ENCODE measurements at regions not wholly inside any gene's neighbourhood (a gene's known extent, or its start where the extent isn't known, plus 50 kb on each side); places are given as distances from the start of the nearest gene placed in this dataset.

- TF ChIP-seq TAF1 (IDR thresholded peaks at IDR 0.05; ENCODE audit: low read depth) (peak; percentile 19; the same call in 1 of the 2 replicates), EP300 (IDR thresholded peaks at IDR 0.05; ENCODE audit: borderline replicate concordance) (no peak; the same call in 1 of the 2 replicates), YY1 (IDR thresholded peaks at IDR 0.05; ENCODE audit: low read depth) (peak; percentile 27; the same call in 1 of the 2 replicates), MAX (IDR thresholded peaks at IDR 0.05) (peak; percentile 30; the same call in 1 of the 2 replicates), ZBTB7A (IDR thresholded peaks at IDR 0.05; ENCODE audit: low read depth) (peak; percentile 65; the same call in 1 of the 2 replicates), CREB1 (IDR thresholded peaks at IDR 0.05; ENCODE audit: low read depth) (no peak), FOXM1 (IDR thresholded peaks at IDR 0.05; ENCODE audit: borderline replicate concordance, low read depth) (no peak), NFIC (IDR thresholded peaks at IDR 0.05) (no peak), EGR1 (IDR thresholded peaks at IDR 0.05) (0 out of 2 replicates have a peak, but pooled peaks have one; percentile 30), CEBPB (IDR thresholded peaks at IDR 0.05) (no peak), TCF12 (IDR thresholded peaks at IDR 0.05; ENCODE audit: low read depth) (no peak)
Observed at GRCh38 chr10:91163269-91163868, 57.1 kb upstream of the PCGF5 start.

- TF ChIP-seq CEBPB (IDR thresholded peaks at IDR 0.05) (no peak), TEAD4 (IDR thresholded peaks at IDR 0.05) (no peak), TAF1 (IDR thresholded peaks at IDR 0.05; ENCODE audit: low read depth) (no peak), EP300 (IDR thresholded peaks at IDR 0.05; ENCODE audit: borderline replicate concordance) (no peak; the same call in 1 of the 2 replicates), MAX (IDR thresholded peaks at IDR 0.05) (peak; percentile 31), REST (IDR thresholded peaks at IDR 0.05; ENCODE audit: low read depth) (no peak), TCF12 (IDR thresholded peaks at IDR 0.05; ENCODE audit: low read depth) (no peak), CREB1 (IDR thresholded peaks at IDR 0.05; ENCODE audit: low read depth) (0 out of 2 replicates have a peak, but pooled peaks have one; percentile 10), NFIC (IDR thresholded peaks at IDR 0.05) (no peak), USF1 (IDR thresholded peaks at IDR 0.05) (no peak)
Observed at GRCh38 chr10:91163869-91164474, 56.5 kb upstream of the PCGF5 start.

GRCh38 chr10:91164520-91165065, 55.9 kb upstream of the PCGF5 start:
- TF ChIP-seq TCF12 (IDR thresholded peaks at IDR 0.05; ENCODE audit: low read depth) (no peak), REST (IDR thresholded peaks at IDR 0.05; ENCODE audit: low read depth) (no peak), ZBTB7A (IDR thresholded peaks at IDR 0.05; ENCODE audit: low read depth) (no peak), TAF1 (IDR thresholded peaks at IDR 0.05; ENCODE audit: low read depth) (no peak), CEBPB (IDR thresholded peaks at IDR 0.05) (no peak), YY1 (IDR thresholded peaks at IDR 0.05; ENCODE audit: low read depth) (no peak), EGR1 (IDR thresholded peaks at IDR 0.05) (no peak), NFIC (IDR thresholded peaks at IDR 0.05) (no peak), CREB1 (IDR thresholded peaks at IDR 0.05; ENCODE audit: low read depth) (no peak), FOXM1 (IDR thresholded peaks at IDR 0.05; ENCODE audit: borderline replicate concordance, low read depth) (no peak), EP300 (IDR thresholded peaks at IDR 0.05; ENCODE audit: borderline replicate concordance) (no peak), MAX (IDR thresholded peaks at IDR 0.05) (no peak), USF1 (IDR thresholded peaks at IDR 0.05) (no peak), TEAD4 (IDR thresholded peaks at IDR 0.05) (no peak), RAD21 (IDR thresholded peaks at IDR 0.05; ENCODE audit: low read depth) (no peak)

- TF ChIP-seq NFIC (IDR thresholded peaks at IDR 0.05) (no peak), EP300 (IDR thresholded peaks at IDR 0.05; ENCODE audit: borderline replicate concordance) (no peak), RAD21 (IDR thresholded peaks at IDR 0.05; ENCODE audit: low read depth) (no peak), ZBTB7A (IDR thresholded peaks at IDR 0.05; ENCODE audit: low read depth) (no peak), USF1 (IDR thresholded peaks at IDR 0.05) (no peak), CREB1 (IDR thresholded peaks at IDR 0.05; ENCODE audit: low read depth) (no peak), YY1 (IDR thresholded peaks at IDR 0.05; ENCODE audit: low read depth) (no peak), TAF1 (IDR thresholded peaks at IDR 0.05; ENCODE audit: low read depth) (no peak), REST (IDR thresholded peaks at IDR 0.05; ENCODE audit: low read depth) (no peak), MAX (IDR thresholded peaks at IDR 0.05) (no peak), FOXM1 (IDR thresholded peaks at IDR 0.05; ENCODE audit: borderline replicate concordance, low read depth) (no peak)
Observed at GRCh38 chr10:91167406-91167805, 53.1 kb upstream of the PCGF5 start.
